ENCODE measurements at regions not wholly inside any gene's neighbourhood (a gene's known extent, or its start where the extent isn't known, plus 50 kb on each side); places are given as distances from the start of the nearest gene placed in this dataset.

- TF ChIP-seq CTCF (IDR thresholded peaks at IDR 0.05): no peak
- TF ChIP-seq POLR2AphosphoS5 (IDR thresholded peaks at IDR 0.05): no peak
- TF ChIP-seq POLR2A (IDR thresholded peaks at IDR 0.05): no peak
These were observed 106.0 kb upstream of the SLC4A4 start for GRCh38 chr4:71232846-71233245.
